Pancreas (tissue), 10 donors: ENCODE measurements at regions not wholly inside any gene's neighbourhood (a gene's known extent, or its start where the extent isn't known, plus 50 kb on each side); places are given as distances from the start of the nearest gene placed in this dataset.

Experiments used
- ATAC-seq, 4 donors: fragments of 200-7000 bp; cut with Tn5 transposase; one replicate each; pipeline versions ENCODE4 v1.8.0 to v1.9.1; 2020; ENCODE audit warnings: mild to moderate bottlenecking in 4 of 4, moderate library complexity in 4 of 4
- DNase-seq, 6 donors: peaks; one replicate each; pipeline ENCODE4 v3.0.0-alpha.2; 2020
- FAIRE-seq: peaks from 2 replicates; lab custom pipeline; 2012; peaks lifted over from hg19 to GRCh38; lab: Jason Lieb, UNC
- H3K27ac ChIP-seq, 4 donors: fragments of 200-600 bp; sonication (generic); 1 replicate in 3 of 4; 2 replicates in 1 of 4; pipeline versions ENCODE4 v1.5.0 to v1.8.0; 2020
- H3K27me3 ChIP-seq, 4 donors: fragments of 200-600 bp; one replicate each; pipeline ENCODE4 v1.8.0; 2021
- H3K36me3 ChIP-seq, 3 donors: fragments of 200-600 bp; sonication (generic) in 1 of 3; one replicate each; pipeline versions ENCODE4 v1.5.0 to v1.8.0; 2020 to 2021
- H3K4me1 ChIP-seq, 3 donors: fragments of 200-600 bp; one replicate each; pipeline ENCODE4 v1.8.0; 2021
- H3K4me3 ChIP-seq, 4 donors: fragments of 200-600 bp; sonication (generic) in 2 of 4; one replicate each; pipeline versions ENCODE4 v1.5.0 to v1.8.0; 2020 to 2021
- H3K9me3 ChIP-seq, 4 donors: fragments of 200-600 bp; one replicate each; pipeline ENCODE4 v1.8.0; 2021
- WGBS, 2 donors: extraction: QIAGEN DNeasy Blood & Tissue Kit; methylation state at CpG; one replicate each; pipeline ENCODE4 v1.1.7; 2013; 5-methylcytosine and 5-hydroxymethylcytosine counted together
- intact Hi-C, 3 donors: fragments of 100-400 bp; cut with DNase I; formaldehyde crosslinking; loops; one replicate each; pipeline versions ENCODE4 v1.11.1 to v1.14.2; 2022
- TF ChIP-seq, protein P1 (sequence below), 4 donors: fragments of 200-600 bp; sonication (generic) in 3 of 4; IDR thresholded peaks; one replicate each; pipeline versions ENCODE4 v1.5.0 to v1.8.0; 2021; ENCODE audit warnings: antibody characterized with exemption in 4 of 4
- donor health status: healthy with polysubstance abuse.
- donor health status: DM: no; HTN: no; CAD: no; lungs with moderate emphysema.
- donor health status: DM: no; HTN: no; CAD: no.
- donor health status: control.
- donor health status: control.
- donor health status: Bipolar disorder and iron deficiency.
- donor health status: DM: yes; HTN: yes; CAD: no.
- donor health status: DM: no; HTN: no; CAD: no.
- donor health status: DM: no; HTN: no; CAD: no.
- donor health status: DM: yes; HTN: yes; CAD: no.

DNA sequence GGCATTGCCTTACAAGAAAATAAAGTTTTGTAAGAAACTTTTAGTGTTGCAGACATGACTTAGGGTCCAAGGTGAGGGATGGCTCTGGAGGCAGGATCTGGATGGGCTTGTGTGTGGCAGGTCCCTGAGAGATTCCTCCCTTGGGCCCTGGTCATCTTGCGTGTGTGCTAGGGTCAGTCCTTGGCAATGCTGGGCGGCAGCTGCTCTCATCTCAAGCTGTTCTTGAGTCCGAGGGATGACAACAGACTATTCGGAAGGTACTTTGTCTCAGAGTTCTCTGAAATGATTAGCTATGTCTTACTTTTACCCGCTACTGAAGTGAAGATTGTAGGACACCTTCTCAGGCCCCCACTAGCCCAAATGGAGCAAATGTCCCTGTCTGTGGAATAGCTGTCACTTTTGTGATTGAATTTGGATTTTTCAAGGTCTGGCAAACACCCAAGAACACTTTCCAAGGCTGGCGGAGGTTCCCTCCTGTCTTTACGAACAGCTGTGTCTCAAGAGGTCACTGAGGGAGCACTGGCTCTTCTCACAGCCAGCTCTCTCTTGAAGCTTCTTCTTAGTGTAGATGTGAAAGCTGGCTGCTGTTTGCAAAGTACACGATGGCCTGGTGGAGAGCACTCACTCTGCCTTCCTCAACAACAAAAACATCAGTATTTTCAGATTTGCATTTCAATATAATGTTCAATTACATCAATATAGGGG, 253.6 kb downstream of the STK31 start:
- H3K9me3 ChIP-seq, result no peaks in the 10 kb centered on the region
- DNase-seq, result no peak
- intact Hi-C loops, result no loop called here
- TF ChIP-seq, protein P1, sequence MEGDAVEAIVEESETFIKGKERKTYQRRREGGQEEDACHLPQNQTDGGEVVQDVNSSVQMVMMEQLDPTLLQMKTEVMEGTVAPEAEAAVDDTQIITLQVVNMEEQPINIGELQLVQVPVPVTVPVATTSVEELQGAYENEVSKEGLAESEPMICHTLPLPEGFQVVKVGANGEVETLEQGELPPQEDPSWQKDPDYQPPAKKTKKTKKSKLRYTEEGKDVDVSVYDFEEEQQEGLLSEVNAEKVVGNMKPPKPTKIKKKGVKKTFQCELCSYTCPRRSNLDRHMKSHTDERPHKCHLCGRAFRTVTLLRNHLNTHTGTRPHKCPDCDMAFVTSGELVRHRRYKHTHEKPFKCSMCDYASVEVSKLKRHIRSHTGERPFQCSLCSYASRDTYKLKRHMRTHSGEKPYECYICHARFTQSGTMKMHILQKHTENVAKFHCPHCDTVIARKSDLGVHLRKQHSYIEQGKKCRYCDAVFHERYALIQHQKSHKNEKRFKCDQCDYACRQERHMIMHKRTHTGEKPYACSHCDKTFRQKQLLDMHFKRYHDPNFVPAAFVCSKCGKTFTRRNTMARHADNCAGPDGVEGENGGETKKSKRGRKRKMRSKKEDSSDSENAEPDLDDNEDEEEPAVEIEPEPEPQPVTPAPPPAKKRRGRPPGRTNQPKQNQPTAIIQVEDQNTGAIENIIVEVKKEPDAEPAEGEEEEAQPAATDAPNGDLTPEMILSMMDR (IDR thresholded peaks at IDR 0.05), result no peak
- H3K4me1 ChIP-seq, result no peaks in the 10 kb centered on the region
- H3K27me3 ChIP-seq, result no peaks in the 10 kb centered on the region
- H3K36me3 ChIP-seq, result no peaks in the 10 kb centered on the region
- H3K4me3 ChIP-seq, result no peak overlapping the region
- WGBS, 2 donors, result 59 to 68% methylated on average over 8 of the region's 8 CpGs
- FAIRE-seq, result no peak
- no peak for ATAC-seq
- H3K27ac ChIP-seq, result no peak overlapping the region

DNA sequence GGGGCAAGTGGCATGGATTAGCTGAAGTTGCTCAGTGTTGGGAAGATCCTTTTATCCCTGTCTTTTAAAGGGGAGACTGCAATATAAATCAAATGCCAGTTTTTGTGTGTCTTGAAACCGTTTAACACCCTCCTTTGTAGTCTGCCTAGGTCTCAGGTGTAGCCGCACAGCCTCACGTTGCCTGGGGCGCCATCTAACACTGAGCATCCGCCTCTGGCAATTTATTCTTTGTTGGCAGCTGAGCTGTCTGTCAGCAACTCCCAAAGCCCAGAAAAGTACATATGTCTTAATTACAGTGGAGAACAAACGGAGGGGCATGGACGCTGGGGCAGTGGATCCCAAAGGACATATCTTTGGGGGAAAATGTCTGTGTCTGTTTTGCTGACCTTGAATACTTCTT, 254.7 kb downstream of the STK31 start:
- DNase-seq (no peak), ATAC-seq (no peak), FAIRE-seq (no peak)
- intact Hi-C loops, result no loop called here
- H3K4me1 ChIP-seq, result no peaks in the 10 kb centered on the region
- no peaks in the 10 kb centered on the region for H3K27me3 ChIP-seq
- 67 to 72% methylated on average over 7 of the region's 7 CpGs for WGBS, 2 donors
- H3K9me3 ChIP-seq, result no peaks in the 10 kb centered on the region
- H3K27ac ChIP-seq, result no peak overlapping the region
- TF ChIP-seq, protein P1 (IDR thresholded peaks at IDR 0.05), result no peak
- H3K4me3 ChIP-seq, result no peak overlapping the region
- H3K36me3 ChIP-seq, result no peaks in the 10 kb centered on the region

DNA sequence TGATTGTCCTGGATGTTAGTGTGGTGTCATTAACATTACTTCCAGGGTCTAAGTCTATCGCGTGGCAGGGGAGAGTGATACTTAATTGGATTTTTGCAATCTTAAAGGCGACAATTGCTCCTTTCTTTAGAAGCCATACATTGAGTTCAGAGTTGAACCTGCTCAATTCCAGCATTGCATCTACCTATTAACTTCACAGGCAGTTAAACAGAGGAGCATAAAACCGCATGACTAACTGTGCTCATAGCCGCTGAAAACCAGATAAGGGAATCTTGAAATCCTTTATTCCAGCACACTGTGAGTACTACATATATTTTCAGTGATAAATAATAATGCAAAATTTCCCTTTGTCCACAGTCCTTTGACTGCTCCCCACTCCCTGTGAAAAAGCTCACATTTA, 255.3 kb downstream of the STK31 start:
- no peak overlapping the region for H3K27ac ChIP-seq
- no peaks in the 10 kb centered on the region for H3K27me3 ChIP-seq
- ATAC-seq (no peak), FAIRE-seq (no peak), DNase-seq (no peak)
- H3K4me1 ChIP-seq, result no peaks in the 10 kb centered on the region
- H3K4me3 ChIP-seq, result no peak overlapping the region
- no peaks in the 10 kb centered on the region for H3K36me3 ChIP-seq
- intact Hi-C loops, result no loop called here
- no peaks in the 10 kb centered on the region for H3K9me3 ChIP-seq
- 86 to 87% methylated on average over 5 of the region's 5 CpGs for WGBS, 2 donors
- TF ChIP-seq, protein P1 (IDR thresholded peaks at IDR 0.05), result no peak

DNA sequence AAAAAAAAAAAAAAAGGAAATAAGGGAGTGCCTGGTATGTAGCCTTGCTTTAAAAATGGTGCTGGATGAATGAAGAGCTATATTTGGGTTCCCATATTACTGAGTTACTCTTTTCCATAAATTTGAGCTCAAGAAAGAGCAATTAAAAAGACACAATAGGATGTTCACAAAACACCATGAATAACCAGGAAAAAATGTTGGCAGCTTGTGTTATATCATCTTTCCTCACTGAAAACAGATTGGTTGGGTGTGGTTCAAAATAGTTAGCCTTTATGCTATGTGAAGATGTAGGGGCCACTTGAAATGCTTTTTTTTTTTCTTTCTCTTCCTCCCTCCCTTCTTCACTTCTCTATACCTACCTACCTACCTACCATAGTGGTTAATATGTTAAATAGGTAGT, 256.9 kb downstream of the STK31 start:
- FAIRE-seq (no peak), DNase-seq (no peak), ATAC-seq (no peak)
- H3K36me3 ChIP-seq, result no peaks in the 10 kb centered on the region
- intact Hi-C loops, result no loop called here
- no peak overlapping the region for H3K27ac ChIP-seq
- no peak overlapping the region for H3K4me3 ChIP-seq
- TF ChIP-seq, protein P1 (IDR thresholded peaks at IDR 0.05), result no peak
- H3K4me1 ChIP-seq, result no peaks in the 10 kb centered on the region
- H3K27me3 ChIP-seq, result no peaks in the 10 kb centered on the region
- H3K9me3 ChIP-seq, result no peaks in the 10 kb centered on the region

DNA sequence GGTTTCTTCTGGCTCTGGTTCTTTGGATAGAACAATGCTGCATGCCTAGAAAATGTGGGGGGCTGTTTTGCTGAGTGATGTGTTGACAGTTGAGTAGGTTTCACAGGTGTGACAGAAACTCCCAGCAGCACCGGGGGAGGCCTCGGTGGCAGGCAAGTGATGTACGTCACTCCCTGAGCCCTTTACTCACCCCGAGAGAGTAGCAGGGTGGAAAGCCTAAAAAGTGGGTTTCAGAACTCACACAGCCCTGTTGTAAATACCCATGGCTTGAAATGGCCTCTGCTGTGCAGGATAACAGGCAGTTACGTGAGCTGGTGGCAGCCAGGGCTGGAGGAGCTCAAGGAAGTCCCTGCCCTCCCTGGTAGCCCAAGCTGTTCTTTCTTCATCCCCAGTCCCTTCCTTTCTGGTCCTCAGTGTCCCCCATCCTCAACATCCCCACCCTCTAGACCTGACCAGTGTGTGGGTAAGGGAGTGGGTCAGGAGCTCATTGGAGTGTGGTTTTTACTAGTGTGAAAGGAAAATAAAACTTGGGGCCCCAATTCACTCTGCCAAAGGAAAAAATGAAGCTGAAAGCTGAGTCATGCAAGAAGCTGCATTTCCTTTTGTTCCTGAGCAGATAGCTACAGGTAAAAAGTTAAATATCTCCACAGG, 258.1 kb downstream of the STK31 start:
- Histone ChIP-seq H3K4me3 (no peak overlapping the region), H3K4me1 (no peaks in the 10 kb centered on the region), H3K9me3 (no peaks in the 10 kb centered on the region), H3K27me3 (no peaks in the 10 kb centered on the region), H3K27ac (no peak overlapping the region), H3K36me3 (no peaks in the 10 kb centered on the region)
- intact Hi-C loops, result no loop called here
- TF ChIP-seq, protein P1 (IDR thresholded peaks at IDR 0.05), result no peak
- DNase-seq (no peak), ATAC-seq (no peak), FAIRE-seq (no peak)
- WGBS, 2 donors, result 80 to 83% methylated on average over 5 of the region's 5 CpGs
